ENCODE measurements at regions not wholly inside any gene's neighbourhood (a gene's known extent, or its start where the extent isn't known, plus 50 kb on each side); places are given as distances from the start of the nearest gene placed in this dataset.
"Not testable (repeated sequence)": the region's sequence is repeated elsewhere in the genome, so short reads cannot be mapped to it uniquely, and the experiment has no call there.

DNA sequence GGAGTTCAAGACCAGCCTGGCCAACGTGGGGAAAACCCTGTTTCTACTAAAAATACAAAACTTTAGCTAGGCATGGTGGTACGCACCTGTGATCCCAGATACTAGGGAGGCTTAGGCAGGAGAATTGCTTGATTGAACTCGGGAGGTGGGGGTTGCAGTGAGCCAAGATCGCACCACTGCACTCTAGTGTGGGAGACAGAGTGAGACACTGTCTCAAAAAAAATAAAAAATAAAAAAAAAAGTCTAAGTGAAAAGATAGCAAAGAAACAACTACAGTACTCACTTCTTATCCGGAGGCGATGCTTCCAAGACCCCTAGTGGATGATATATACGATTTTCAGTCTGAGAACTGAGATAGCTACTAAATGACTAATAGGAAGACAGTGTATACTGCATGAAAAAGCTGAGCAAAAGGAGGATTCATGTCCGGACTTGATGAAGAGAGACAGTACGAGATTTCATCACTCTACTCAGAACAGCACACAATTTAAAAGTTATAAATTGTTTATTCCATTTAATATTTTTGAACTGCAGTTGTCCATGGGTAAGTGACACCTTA, 138.7 kb upstream of the GOLGA6L6 start:
- not testable (repeated sequence) for H3K27ac Mint-ChIP-seq, H3K4me1 Mint-ChIP-seq, H3K9me3 Mint-ChIP-seq, H3K27me3 Mint-ChIP-seq, H3K4me3 Mint-ChIP-seq, ATAC-seq, DNase-seq

DNA sequence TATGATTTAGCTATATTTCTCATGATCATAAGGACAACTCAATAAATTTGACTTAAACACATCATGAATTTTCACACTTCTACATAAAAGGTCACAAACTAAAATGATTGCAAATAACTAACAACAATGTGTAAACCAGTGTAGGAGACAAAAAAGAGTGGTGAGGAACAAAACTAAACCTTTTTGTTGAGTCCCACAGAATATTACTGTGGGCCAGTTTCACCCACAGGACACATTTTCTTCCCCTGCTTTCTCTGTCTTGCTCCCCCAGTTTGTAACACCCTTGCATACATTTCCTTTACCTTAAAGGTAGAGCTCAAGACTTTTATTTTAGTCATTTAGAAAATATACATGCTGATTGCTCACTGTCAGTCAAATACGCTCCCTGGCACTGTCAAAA, 130.9 kb upstream of the GOLGA6L6 start:
- H3K4me1 Mint-ChIP-seq: no peaks in the 10 kb centered on the region
- ATAC-seq: no peak
- no peak overlapping the region for H3K27ac Mint-ChIP-seq
- H3K27me3 Mint-ChIP-seq: no peaks in the 10 kb centered on the region
- no peaks in the 10 kb centered on the region for H3K9me3 Mint-ChIP-seq
- DNase-seq: no peak
- H3K4me3 Mint-ChIP-seq: no peak overlapping the region

DNA sequence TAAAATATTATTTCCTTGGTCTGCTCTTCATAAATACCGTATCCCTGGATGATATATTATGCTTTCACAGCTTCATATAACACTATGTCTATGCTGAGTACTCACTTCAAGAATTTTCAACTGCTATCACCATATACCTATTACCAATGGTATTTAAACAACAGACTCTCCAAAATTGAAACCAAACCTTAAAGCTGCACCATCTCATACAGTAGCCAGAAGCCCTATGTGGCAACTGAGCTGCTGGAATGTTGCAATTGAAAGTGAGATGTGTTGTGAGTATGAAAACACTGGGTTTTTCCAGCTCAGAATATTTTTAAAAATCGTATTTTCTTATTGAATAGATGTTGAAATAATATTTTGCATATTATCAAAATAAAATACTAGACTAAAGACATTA, 130.1 kb upstream of the GOLGA6L6 start:
- ATAC-seq: no peak
- no peaks in the 10 kb centered on the region for H3K4me1 Mint-ChIP-seq
- H3K27me3 Mint-ChIP-seq: no peaks in the 10 kb centered on the region
- H3K27ac Mint-ChIP-seq: no peak overlapping the region
- H3K4me3 Mint-ChIP-seq: no peak overlapping the region
- H3K9me3 Mint-ChIP-seq: no peaks in the 10 kb centered on the region
- DNase-seq: no peak

DNA sequence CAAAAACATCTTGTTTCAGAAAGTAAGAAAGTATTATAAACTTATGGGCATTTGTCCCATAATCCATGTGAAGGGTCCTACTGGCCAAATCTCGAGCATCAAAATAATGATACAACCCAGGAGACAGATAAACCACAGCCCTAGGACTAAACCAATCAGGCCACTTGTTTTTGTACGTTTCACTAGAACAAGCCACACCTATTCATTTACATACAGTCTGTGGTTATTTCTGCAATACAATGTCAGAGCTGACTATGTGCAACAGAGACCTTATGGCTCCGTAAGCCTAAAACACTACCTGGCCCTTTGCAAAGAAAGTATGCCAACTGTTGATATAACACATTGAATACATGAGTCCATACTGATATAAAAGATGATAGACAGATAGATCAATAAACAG, 124.8 kb upstream of the GOLGA6L6 start:
- H3K4me1 Mint-ChIP-seq, H3K27me3 Mint-ChIP-seq, H3K4me3 Mint-ChIP-seq, H3K27ac Mint-ChIP-seq, ATAC-seq, H3K9me3 Mint-ChIP-seq, DNase-seq: not testable (repeated sequence)

DNA sequence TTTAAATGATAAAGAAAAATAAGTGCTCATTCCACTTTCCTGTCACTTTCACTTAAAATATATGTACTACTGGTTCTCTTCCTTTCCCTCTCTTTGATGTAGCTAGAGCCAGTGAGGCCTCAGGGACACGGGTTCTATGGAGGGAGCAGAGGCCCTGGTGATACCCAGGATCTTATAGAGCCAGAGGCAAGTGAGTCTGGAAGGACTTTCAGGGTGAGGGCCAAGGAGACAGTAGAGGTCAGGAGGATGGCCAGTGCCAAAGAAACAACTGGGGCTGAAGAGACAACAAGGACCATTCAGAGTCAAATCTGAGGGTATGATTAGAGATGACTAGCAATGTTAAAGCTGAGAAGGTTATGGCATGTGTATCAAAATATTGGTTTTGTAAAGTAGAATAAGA, 124.1 kb upstream of the GOLGA6L6 start:
- DNase-seq (no peak), ATAC-seq (no peak)
- Mint-ChIP-seq H3K4me3 (no peak overlapping the region), H3K27me3 (no peaks in the 10 kb centered on the region), H3K27ac (no peak overlapping the region), H3K4me1 (no peaks in the 10 kb centered on the region), H3K9me3 (no peaks in the 10 kb centered on the region)

DNA sequence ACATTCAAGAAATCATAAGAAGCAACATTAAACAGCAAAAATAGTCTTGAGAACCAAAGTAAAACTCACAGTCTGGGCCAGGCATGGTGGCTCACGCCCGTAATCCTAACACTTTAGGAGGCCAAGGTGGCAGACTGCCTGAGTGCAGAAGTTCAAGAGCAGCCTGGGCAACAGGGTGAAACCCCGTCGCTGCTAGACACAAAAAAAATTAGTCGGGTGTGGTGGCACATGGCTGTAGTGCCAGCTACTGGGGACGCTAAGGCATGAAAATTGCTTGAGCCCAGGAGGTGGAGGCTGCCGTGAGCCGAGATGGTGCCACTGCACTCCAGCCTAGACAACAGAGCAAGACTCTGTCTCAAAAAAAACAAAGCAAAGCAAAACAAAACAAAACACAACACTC, 117.7 kb upstream of the GOLGA6L6 start:
- no peak for ATAC-seq

DNA sequence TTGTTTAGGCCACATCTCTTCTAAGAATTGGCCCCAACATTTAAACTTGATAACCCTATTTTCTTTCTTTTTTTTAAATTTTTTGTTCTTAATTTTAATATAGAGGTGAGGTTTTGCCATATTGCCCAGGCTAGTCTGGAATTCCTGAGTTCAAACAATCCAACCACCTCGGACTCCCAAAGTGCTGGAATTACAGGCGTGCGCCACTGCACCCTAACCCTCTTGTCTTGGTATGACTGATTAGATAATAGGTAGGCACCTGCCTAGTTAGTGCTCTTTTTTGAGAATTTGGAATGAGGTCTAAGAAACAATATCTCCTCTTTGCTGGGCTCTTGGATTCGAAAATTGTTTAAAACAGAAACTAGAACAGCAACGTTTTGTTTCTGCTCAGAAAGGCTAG, 116.4 kb upstream of the GOLGA6L6 start:
- no peak overlapping the region for H3K27ac Mint-ChIP-seq
- H3K4me1 Mint-ChIP-seq: no peaks in the 10 kb centered on the region
- H3K4me3 Mint-ChIP-seq: no peak overlapping the region
- H3K9me3 Mint-ChIP-seq: no peaks in the 10 kb centered on the region
- ATAC-seq: no peak
- no peaks in the 10 kb centered on the region for H3K27me3 Mint-ChIP-seq
- no peak for DNase-seq

More for the DNA sequence above, 117.7 kb upstream of the GOLGA6L6 start:
- Mint-ChIP-seq H3K27ac (no peak overlapping the region), H3K9me3 (no peaks in the 10 kb centered on the region), H3K27me3 (no peaks in the 10 kb centered on the region), H3K4me1 (no peaks in the 10 kb centered on the region), H3K4me3 (no peak overlapping the region)
- no peak for DNase-seq

DNA sequence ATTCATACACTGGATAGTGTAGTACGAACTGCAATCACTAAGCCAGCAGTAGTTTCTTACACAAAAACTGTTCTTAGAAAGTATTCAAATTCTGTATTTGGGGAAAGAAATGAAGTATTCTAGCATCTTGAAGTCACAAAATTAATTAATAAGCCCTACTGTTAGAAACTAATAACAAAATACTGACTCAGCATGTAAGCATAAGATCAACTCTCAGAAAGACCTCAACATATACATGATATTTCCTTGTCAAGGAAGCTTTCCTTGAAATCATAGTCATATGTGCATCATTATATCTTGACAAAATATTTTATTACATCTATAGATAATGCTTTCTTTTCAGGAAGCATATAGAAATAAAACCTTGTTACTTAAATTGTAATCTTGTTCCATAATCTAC, 115.5 kb upstream of the GOLGA6L6 start:
- no peak for ATAC-seq
- no peak overlapping the region for H3K27ac Mint-ChIP-seq
- H3K4me1 Mint-ChIP-seq: no peaks in the 10 kb centered on the region
- no peak overlapping the region for H3K4me3 Mint-ChIP-seq
- no peak for DNase-seq
- H3K27me3 Mint-ChIP-seq: no peaks in the 10 kb centered on the region
- H3K9me3 Mint-ChIP-seq: no peaks in the 10 kb centered on the region

DNA sequence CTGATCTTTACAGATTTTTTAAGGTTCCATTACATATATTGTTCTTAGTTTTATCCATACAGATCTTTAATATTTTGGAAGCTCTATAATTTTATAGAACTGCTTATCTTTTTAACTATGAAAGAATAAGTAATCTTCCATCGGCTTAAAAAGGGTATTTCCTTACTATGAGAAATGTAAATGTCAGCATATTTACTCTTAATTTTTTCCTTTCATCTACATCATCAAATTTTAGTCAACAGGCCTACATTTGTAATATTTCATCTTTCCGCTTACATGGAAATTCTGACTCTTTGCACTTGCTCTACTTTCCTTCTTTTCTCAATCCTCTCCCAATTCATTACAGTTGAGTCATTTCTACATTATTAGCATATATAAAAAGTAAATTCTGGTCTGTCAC, 111.3 kb upstream of the GOLGA6L6 start:
- no peaks in the 10 kb centered on the region for H3K27me3 Mint-ChIP-seq
- ATAC-seq: no peak

DNA sequence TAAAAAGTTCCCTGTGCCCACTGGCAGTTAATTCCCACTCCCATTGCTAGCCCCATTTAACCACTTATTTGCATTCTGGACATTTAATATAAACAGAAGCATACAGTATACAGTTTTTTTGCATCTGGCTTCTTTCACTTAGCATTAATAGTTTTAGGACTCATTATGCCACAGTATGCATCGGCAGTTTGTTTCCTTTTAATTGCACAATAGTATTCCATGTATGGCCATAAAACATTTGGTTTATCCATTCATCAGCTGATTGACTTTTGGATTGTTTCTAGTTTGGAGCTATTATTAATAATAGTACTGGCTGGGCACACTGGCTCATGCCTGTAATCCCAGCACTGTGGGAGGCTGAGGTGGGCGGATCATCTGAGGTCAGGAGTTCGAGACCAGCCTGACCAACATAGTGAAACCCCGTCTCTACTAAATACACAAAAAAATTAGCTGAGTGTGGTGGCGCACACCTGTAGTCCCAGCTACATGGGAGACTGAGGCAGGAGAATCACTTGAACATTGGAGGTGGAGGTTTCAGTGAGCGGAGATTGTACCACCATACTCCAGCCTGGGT, 106.9 kb upstream of the GOLGA6L6 start:
- not testable (repeated sequence) for ATAC-seq, H3K9me3 Mint-ChIP-seq, H3K4me3 Mint-ChIP-seq, H3K27ac Mint-ChIP-seq, H3K4me1 Mint-ChIP-seq, H3K27me3 Mint-ChIP-seq, DNase-seq

More for the DNA sequence above, 111.3 kb upstream of the GOLGA6L6 start:
- Mint-ChIP-seq H3K4me3 (no peak overlapping the region), H3K27ac (no peak overlapping the region), H3K4me1 (no peaks in the 10 kb centered on the region), H3K9me3 (no peaks in the 10 kb centered on the region)
- DNase-seq: no peak

DNA sequence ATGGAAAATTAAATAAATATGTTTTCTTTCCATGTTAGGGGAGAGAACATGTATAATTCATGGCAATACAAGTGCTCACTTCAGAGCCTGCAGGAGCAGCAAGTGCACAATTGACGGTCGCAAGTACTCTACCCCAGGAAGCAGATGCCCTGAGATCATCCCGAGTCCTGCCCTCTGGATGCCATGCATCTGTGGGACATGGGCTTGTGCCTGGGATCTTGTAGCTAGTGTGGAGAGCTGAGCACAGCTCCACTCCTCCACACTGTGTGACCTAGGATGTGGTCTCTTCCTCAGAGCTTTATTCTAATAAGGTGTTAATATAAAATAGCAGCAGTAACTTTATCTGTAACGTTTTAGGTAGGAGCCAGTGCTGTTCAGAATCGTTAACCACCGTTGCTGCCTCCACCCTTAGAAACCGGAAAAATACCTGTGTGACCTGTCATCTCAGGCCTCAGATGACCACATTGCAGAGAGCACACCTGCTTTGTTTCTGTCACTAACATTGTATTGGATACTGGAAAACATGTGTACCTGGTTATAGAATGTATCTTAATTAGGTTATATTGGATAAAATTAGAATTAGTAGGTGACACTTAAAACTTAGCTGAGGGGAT, 105.0 kb upstream of the GOLGA6L6 start:
- no peaks in the 10 kb centered on the region for H3K9me3 Mint-ChIP-seq
- H3K27ac Mint-ChIP-seq: no peak overlapping the region
- peaks cover 25% of the 10 kb centered on the region for H3K27me3 Mint-ChIP-seq
- no peaks in the 10 kb centered on the region for H3K4me1 Mint-ChIP-seq
- no peak for ATAC-seq
- H3K4me3 Mint-ChIP-seq: no peak overlapping the region
- no peak for DNase-seq

DNA sequence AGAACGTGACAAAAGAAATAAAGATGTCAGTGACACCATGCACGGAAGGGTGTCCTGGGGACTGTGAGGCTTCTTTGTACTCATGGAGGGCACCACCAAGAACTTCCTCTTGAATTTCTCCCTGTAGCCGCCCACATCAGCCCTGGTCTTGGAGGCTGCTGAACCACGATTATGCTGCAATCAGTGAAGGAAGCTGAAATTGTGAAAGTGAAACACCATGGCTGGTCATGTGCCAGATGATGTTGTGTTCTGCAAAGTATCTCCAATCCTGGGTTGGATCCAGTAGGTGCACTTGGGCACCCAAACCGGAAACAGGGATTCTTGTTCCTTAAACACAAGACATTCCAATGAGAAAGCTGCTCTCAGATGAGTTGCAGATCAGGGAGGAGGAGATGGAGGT, 104.4 kb upstream of the GOLGA6L6 start:
- ATAC-seq (peak; percentile 53), DNase-seq (peak in 1 of 2 donors; percentile 29)
- Mint-ChIP-seq H3K4me3 (no peak overlapping the region), H3K4me1 (no peaks in the 10 kb centered on the region), H3K27me3 (peaks cover 25% of the 10 kb centered on the region), H3K9me3 (no peaks in the 10 kb centered on the region), H3K27ac (no peak overlapping the region)

DNA sequence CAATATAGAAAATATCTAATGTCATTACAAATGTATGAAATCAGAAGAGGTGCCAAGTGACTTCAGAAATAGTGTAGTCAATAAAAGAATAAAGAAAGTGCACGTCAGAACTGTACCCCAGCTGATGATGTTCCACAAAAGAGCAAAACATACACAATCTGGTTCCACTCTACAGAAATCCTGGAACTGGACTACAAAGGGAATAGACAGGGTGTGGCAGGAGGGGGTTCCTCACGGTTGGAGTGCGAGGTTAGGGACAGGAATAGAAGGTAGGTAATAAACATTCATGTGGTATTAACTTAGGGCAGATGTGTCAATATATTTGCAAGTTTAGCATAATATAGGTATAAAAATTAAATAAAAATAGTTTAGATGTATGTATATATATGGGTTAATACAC, 103.3 kb upstream of the GOLGA6L6 start:
- no peaks in the 10 kb centered on the region for H3K9me3 Mint-ChIP-seq
- H3K4me3 Mint-ChIP-seq: no peak overlapping the region
- H3K4me1 Mint-ChIP-seq: no peaks in the 10 kb centered on the region
- ATAC-seq (no peak), DNase-seq (no peak)
- H3K27ac Mint-ChIP-seq: no peak overlapping the region
- H3K27me3 Mint-ChIP-seq: peaks cover 25% of the 10 kb centered on the region

DNA sequence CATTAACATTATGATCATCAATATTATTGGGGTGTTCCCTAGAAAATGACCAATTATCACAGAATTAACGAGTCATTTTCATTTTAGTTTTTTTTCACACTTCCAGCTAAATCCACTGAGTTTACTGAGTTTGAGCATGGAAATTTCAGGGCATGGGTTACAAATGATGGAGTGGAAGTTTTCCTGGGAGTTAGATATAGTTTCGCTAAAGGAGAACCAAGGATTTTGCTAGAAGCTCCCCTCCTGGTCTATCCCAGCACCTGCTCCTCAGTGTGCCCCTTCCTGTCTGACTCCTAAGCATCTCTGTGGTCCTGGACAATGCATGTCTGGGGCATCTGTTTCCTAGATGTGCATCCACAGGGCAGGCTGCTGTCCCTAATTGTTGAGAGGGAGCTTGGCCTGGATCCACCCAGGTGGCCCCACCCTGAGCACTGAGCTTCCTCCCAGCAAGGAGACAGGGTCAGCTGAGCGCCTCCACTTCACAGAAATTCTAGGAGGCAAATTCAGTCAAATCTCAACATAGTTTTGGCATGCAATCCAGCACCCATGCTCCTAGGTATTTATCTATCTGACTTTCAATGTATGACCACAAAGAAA, 102.3 kb upstream of the GOLGA6L6 start:
- no peak for DNase-seq
- Mint-ChIP-seq H3K4me1 (no peaks in the 10 kb centered on the region), H3K4me3 (no peak overlapping the region), H3K27me3 (peaks cover 25% of the 10 kb centered on the region), H3K9me3 (no peaks in the 10 kb centered on the region), H3K27ac (no peak overlapping the region)
- ATAC-seq: no peak

DNA sequence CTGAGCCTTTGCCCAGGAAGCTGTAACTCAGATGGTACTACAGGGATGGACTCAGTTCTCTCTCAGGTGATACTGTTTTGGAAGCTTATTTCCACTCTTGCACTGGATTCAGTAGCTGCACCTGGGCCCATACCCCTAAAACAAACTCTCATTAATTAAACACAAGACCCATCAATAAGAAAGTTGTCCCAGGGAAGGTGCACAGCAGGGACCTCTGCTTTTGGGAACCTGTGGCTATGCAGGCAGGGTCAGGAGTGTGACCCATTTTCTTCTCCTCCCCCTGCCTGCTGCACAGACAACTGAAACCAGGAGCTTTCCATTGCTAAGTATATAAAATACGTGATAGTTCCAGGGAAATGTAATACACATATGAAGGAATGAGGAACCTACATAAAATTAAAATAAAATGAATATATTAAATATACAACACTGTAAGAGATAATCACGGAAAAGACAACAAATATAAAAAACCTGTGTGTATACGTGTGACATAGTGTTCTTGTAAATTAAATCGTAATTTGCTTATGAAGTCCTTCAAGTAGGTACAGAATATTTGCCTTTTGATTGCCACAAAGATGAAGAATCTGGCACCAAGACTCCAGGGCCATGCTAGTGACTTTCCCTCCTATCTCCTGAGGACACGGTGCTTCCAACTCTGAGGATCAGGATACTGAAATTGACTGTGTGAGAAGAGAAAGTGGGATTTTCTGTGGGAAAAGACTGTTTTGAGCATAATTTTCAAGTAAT, 101.6 kb upstream of the GOLGA6L6 start:
- ATAC-seq (no peak), DNase-seq (no peak)
- peaks cover 25% of the 10 kb centered on the region for H3K27me3 Mint-ChIP-seq
- H3K9me3 Mint-ChIP-seq: no peaks in the 10 kb centered on the region
- H3K27ac Mint-ChIP-seq: no peak overlapping the region
- H3K4me1 Mint-ChIP-seq: no peaks in the 10 kb centered on the region
- H3K4me3 Mint-ChIP-seq: no peak overlapping the region
